GM12878 (cell line): ENCODE measurements at regions not wholly inside any gene's neighbourhood (a gene's known extent, or its start where the extent isn't known, plus 50 kb on each side); places are given as distances from the start of the nearest gene placed in this dataset.

Experiments
- ATF3 ChIP-seq: IDR thresholded peaks from 2 replicates; pipeline ENCODE4 v1.6.1; 2011; ENCODE audit warnings: low read depth, mild to moderate bottlenecking, low read length, moderate library complexity, borderline replicate concordance; ENCODE audit errors: extremely low read depth
- ATF7 ChIP-seq: fragments of 450-650 bp; IDR thresholded peaks from 2 replicates; pipeline ENCODE4 v1.6.1; 2016; ENCODE audit warnings: low read depth, mild to moderate bottlenecking
- BRCA1 ChIP-seq: IDR thresholded peaks from 2 replicates; pipeline ENCODE4 v1.6.1; 2011; ENCODE audit warnings: low read depth, low read length, improper control_type of control experiment
- CBFB ChIP-seq: IDR thresholded peaks from 2 replicates; pipeline ENCODE4 v1.6.1; 2016; ENCODE audit warnings: antibody characterized with exemption, low read depth
- E2F8 ChIP-seq: fragments of 450-650 bp; IDR thresholded peaks from 2 replicates; pipeline ENCODE4 v1.6.1; 2018; ENCODE audit warnings: mild to moderate bottlenecking, low read depth, moderate library complexity; ENCODE audit not compliant: partially characterized antibody
- POLR2A ChIP-seq: IDR thresholded peaks from 2 replicates; pipeline ENCODE4 v1.6.1; 2011; ENCODE audit warnings: low read depth, mild to moderate bottlenecking, low read length
- SMC3 ChIP-seq: IDR thresholded peaks from 2 replicates; pipeline ENCODE4 v1.6.1; 2011; ENCODE audit warnings: low read length, improper control_type of control experiment, borderline replicate concordance
- SRF ChIP-seq, 2 experiments: IDR thresholded peaks; 2 replicates each; pipeline ENCODE4 v1.6.1; 2011; ENCODE audit warnings: low read depth in 2 of 2, low read length in 2 of 2, mild to moderate bottlenecking in 1 of 2, moderate library complexity in 1 of 2
- ZBTB33 ChIP-seq: fragments of 450-650 bp; IDR thresholded peaks from 2 replicates; pipeline ENCODE4 v1.6.1; 2017; ENCODE audit warnings: mild to moderate bottlenecking

- TF ChIP-seq SRF (IDR thresholded peaks at IDR 0.05; ENCODE audit: low read depth in 2 of 2, low read length in 2 of 2) (no peak), CBFB (no peak), SMC3 (no peak), POLR2A (no peak), E2F8 (no peak), BRCA1 (no peak), ZBTB33 (no peak), ATF3 (no peak), ATF7 (no peak)
Measured at GRCh38 chr5:42924226-42924625, 112.5 kb upstream of the SELENOP start.
